HEK293T (cell line): ENCODE measurements at regions not wholly inside any gene's neighbourhood (a gene's known extent, or its start where the extent isn't known, plus 50 kb on each side); places are given as distances from the start of the nearest gene placed in this dataset.

Experiments used
- ARNT ChIP-seq: fragments of 450-650 bp; IDR thresholded peaks from 2 replicates; pipeline ENCODE4 v1.6.1; 2017; ENCODE audit warnings: mild to moderate bottlenecking
- BHLHE40 ChIP-seq: fragments of 450-650 bp; IDR thresholded peaks from 2 replicates; pipeline ENCODE4 v1.6.1; 2016; ENCODE audit warnings: mild to moderate bottlenecking, moderate library complexity, borderline replicate concordance
- ELF4 ChIP-seq: fragments of 450-650 bp; IDR thresholded peaks from 2 replicates; pipeline ENCODE4 v1.6.1; 2017; ENCODE audit warnings: antibody characterized with exemption
- FOXA1 ChIP-seq: fragments of 450-650 bp; IDR thresholded peaks from 2 replicates; pipeline ENCODE4 v1.6.1; 2016; ENCODE audit warnings: mild to moderate bottlenecking
- FOXK2 ChIP-seq: fragments of 450-650 bp; IDR thresholded peaks from 2 replicates; pipeline ENCODE4 v1.6.1; 2016; ENCODE audit warnings: mild to moderate bottlenecking
- FOXM1 ChIP-seq: fragments of 450-650 bp; IDR thresholded peaks from 2 replicates; pipeline ENCODE4 v1.6.1; 2017; ENCODE audit warnings: mild to moderate bottlenecking, borderline replicate concordance
- HDGF ChIP-seq: fragments of 450-650 bp; IDR thresholded peaks from 2 replicates; pipeline ENCODE4 v1.6.1; 2017; ENCODE audit warnings: antibody characterized with exemption, borderline replicate concordance
- LEF1 ChIP-seq: fragments of 450-650 bp; IDR thresholded peaks from 2 replicates; pipeline ENCODE4 v1.6.1; 2017; ENCODE audit warnings: mild to moderate bottlenecking, borderline replicate concordance
- SP1 ChIP-seq: fragments of 450-650 bp; IDR thresholded peaks from 2 replicates; pipeline ENCODE4 v1.6.1; 2017
- SUZ12 ChIP-seq: fragments of 450-650 bp; IDR thresholded peaks from 2 replicates; pipeline ENCODE4 v1.6.1; 2016; ENCODE audit warnings: mild to moderate bottlenecking
- TARDBP ChIP-seq: fragments of 450-650 bp; IDR thresholded peaks from 2 replicates; pipeline ENCODE4 v1.6.1; 2016
- TF ChIP-seq, protein P1 (sequence below): fragments of 450-650 bp; IDR thresholded peaks from 2 replicates; pipeline ENCODE4 v1.6.1; 2016

- TF ChIP-seq LEF1 (no peak), TARDBP (no peak), SP1 (no peak), FOXK2 (no peak), ELF4 (no peak), BHLHE40 (no peak), SUZ12 (no peak), FOXM1 (no peak), ARNT (no peak), HDGF (no peak), FOXA1 (no peak)
- TF ChIP-seq, protein P1, sequence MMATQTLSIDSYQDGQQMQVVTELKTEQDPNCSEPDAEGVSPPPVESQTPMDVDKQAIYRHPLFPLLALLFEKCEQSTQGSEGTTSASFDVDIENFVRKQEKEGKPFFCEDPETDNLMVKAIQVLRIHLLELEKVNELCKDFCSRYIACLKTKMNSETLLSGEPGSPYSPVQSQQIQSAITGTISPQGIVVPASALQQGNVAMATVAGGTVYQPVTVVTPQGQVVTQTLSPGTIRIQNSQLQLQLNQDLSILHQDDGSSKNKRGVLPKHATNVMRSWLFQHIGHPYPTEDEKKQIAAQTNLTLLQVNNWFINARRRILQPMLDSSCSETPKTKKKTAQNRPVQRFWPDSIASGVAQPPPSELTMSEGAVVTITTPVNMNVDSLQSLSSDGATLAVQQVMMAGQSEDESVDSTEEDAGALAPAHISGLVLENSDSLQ = peak; percentile 38; the same call in 1 of the 2 replicates
Observed at GRCh38 chr13:73898276-73898675, 235.9 kb downstream of the KLF12 start.
